PC-3 (cell line): ENCODE measurements at regions not wholly inside any gene's neighbourhood (a gene's known extent, or its start where the extent isn't known, plus 50 kb on each side); places are given as distances from the start of the nearest gene placed in this dataset.

ENCODE experiments used
- EZH2 ChIP-seq: fragments of 300-600 bp; sonication (generic); IDR thresholded peaks from one replicate; pipeline ENCODE4 v1.6.1; 2017; ENCODE audit warnings: antibody characterized with exemption, mild to moderate bottlenecking, low read length; ENCODE audit not compliant: unreplicated experiment
- EZH2phosphoT487 ChIP-seq: fragments of 300-600 bp; sonication (generic); IDR thresholded peaks from 2 replicates; pipeline ENCODE4 v1.6.1; 2018; ENCODE audit warnings: mild to moderate bottlenecking, antibody characterized with exemption, low read length, borderline replicate concordance
- TF ChIP-seq, protein P1 (sequence below): fragments of 300-600 bp; sonication (generic); conservative IDR thresholded peaks from 2 replicates; pipeline ENCODE4 v1.5.1; 2017; ENCODE audit warnings: antibody characterized with exemption, low read depth, mild to moderate bottlenecking, low read length

- TF ChIP-seq, protein P1, sequence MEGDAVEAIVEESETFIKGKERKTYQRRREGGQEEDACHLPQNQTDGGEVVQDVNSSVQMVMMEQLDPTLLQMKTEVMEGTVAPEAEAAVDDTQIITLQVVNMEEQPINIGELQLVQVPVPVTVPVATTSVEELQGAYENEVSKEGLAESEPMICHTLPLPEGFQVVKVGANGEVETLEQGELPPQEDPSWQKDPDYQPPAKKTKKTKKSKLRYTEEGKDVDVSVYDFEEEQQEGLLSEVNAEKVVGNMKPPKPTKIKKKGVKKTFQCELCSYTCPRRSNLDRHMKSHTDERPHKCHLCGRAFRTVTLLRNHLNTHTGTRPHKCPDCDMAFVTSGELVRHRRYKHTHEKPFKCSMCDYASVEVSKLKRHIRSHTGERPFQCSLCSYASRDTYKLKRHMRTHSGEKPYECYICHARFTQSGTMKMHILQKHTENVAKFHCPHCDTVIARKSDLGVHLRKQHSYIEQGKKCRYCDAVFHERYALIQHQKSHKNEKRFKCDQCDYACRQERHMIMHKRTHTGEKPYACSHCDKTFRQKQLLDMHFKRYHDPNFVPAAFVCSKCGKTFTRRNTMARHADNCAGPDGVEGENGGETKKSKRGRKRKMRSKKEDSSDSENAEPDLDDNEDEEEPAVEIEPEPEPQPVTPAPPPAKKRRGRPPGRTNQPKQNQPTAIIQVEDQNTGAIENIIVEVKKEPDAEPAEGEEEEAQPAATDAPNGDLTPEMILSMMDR, result no peak
- TF ChIP-seq EZH2 (no peak), EZH2phosphoT487 (no peak)
These were observed 400.3 kb upstream of the CAMK1G start for GRCh38 chr1:209183195-209183594.
